NCI-H2196 treated with DMSO at 0.1 percent for 48 hours (cell line): ENCODE measurements at regions not wholly inside any gene's neighbourhood (a gene's known extent, or its start where the extent isn't known, plus 50 kb on each side); places are given as distances from the start of the nearest gene placed in this dataset.
"Not testable (repeated sequence)": the region's sequence is repeated elsewhere in the genome, so short reads cannot be mapped to it uniquely, and the experiment has no call there.

Experiments used
- DNase-seq: peaks from one replicate; lab custom pipeline; 2025; ENCODE audit not compliant: unreplicated experiment; lab: John Stamatoyannopoulos, UW

GRCh38 chr4:33649015-33649414 is 2595.3 kb downstream of the ARAP2 start:
- no peak for DNase-seq

GRCh38 chr4:33649471-33649870 is 2594.8 kb downstream of the ARAP2 start:
- DNase-seq = no peak

GRCh38 chr4:33650036-33650435 is 2594.3 kb downstream of the ARAP2 start:
- no peak for DNase-seq

- DNase-seq = no peak
Observed at GRCh38 chr4:33658971-33659370, 2585.3 kb downstream of the ARAP2 start.

GRCh38 chr4:33661636-33662035 is 2582.7 kb downstream of the ARAP2 start:
- no peak for DNase-seq

GRCh38 chr4:33685939-33686338 is 2558.4 kb downstream of the ARAP2 start:
- DNase-seq = no peak

GRCh38 chr4:33696041-33696440 is 2548.3 kb downstream of the ARAP2 start:
- no peak for DNase-seq

- no peak for DNase-seq
Observed at GRCh38 chr4:33696586-33696985, 2547.7 kb downstream of the ARAP2 start.

GRCh38 chr4:33709247-33709646 is 2535.1 kb downstream of the ARAP2 start:
- DNase-seq = no peak

- DNase-seq = no peak
Observed at GRCh38 chr4:33711826-33712225, 2532.5 kb downstream of the ARAP2 start.

GRCh38 chr4:33714971-33715370 is 2529.3 kb downstream of the ARAP2 start:
- no peak for DNase-seq

- no peak for DNase-seq
Observed at GRCh38 chr4:33715841-33716395, 2528.4 kb downstream of the ARAP2 start.

- DNase-seq = no peak
Observed at GRCh38 chr4:33722254-33722653, 2522.1 kb downstream of the ARAP2 start.

GRCh38 chr4:33722800-33723516 is 2521.4 kb downstream of the ARAP2 start:
- no peak for DNase-seq

- DNase-seq = no peak
Observed at GRCh38 chr4:33724685-33725084, 2519.6 kb downstream of the ARAP2 start.

- DNase-seq = no peak
Observed at GRCh38 chr4:33725861-33726260, 2518.5 kb downstream of the ARAP2 start.

GRCh38 chr4:33737726-33738125 is 2506.6 kb downstream of the ARAP2 start:
- DNase-seq = no peak

GRCh38 chr4:33739884-33740632 is 2504.3 kb downstream of the ARAP2 start:
- DNase-seq = no peak

GRCh38 chr4:33740871-33741270 is 2503.4 kb downstream of the ARAP2 start:
- not testable (repeated sequence) for DNase-seq

- DNase-seq = no peak
Observed at GRCh38 chr4:33746979-33747378, 2497.3 kb downstream of the ARAP2 start.

GRCh38 chr4:33751050-33751449 is 2493.3 kb downstream of the ARAP2 start:
- DNase-seq = no peak

GRCh38 chr4:33772582-33772981 is 2471.7 kb downstream of the ARAP2 start:
- no peak for DNase-seq
